Esophagus squamous epithelium (tissue), 4 donors: ENCODE measurements at regions not wholly inside any gene's neighbourhood (a gene's known extent, or its start where the extent isn't known, plus 50 kb on each side); places are given as distances from the start of the nearest gene placed in this dataset.

Experiments
- CTCF ChIP-seq, 6 experiments: fragments of 450-650 bp in 4 of 6; fragments of 200-600 bp in 2 of 6; sonication (generic) in 2 of 6; IDR thresholded peaks; one replicate each; pipeline ENCODE4 v1.5.1; 2016 to 2019; ENCODE audit warnings: antibody characterized with exemption in 6 of 6, mild to moderate bottlenecking in 4 of 6, moderate library complexity in 4 of 6
- POLR2A ChIP-seq, 4 donors: fragments of 450-650 bp; IDR thresholded peaks; one replicate each; pipeline ENCODE4 v1.6.1; 2017; ENCODE audit warnings: antibody characterized with exemption in 4 of 4, mild to moderate bottlenecking in 4 of 4, moderate library complexity in 3 of 4

GRCh38 chr5:114830114-114830513 lies 339.6 kb downstream of the TRIM36 start:
- TF ChIP-seq CTCF (IDR thresholded peaks at IDR 0.05), result no peak
- no peak for TF ChIP-seq POLR2A (IDR thresholded peaks at IDR 0.05)
